HG03175 (cell line): ENCODE measurements at regions not wholly inside any gene's neighbourhood (a gene's known extent, or its start where the extent isn't known, plus 50 kb on each side); places are given as distances from the start of the nearest gene placed in this dataset.

ENCODE experiments used
- ATAC-seq: cut with Tn5 transposase; IDR thresholded peaks from one replicate; pipeline ENCODE4 v1.9.1; 2021; ENCODE audit warnings: mild to moderate bottlenecking, moderate library complexity; ENCODE audit not compliant: unreplicated experiment

- peak; percentile 48 for ATAC-seq
These were observed 172.3 kb upstream of the MCTP2 start for GRCh38 chr15:94059013-94059587.

- no peak for ATAC-seq
These were observed 174.1 kb upstream of the MCTP2 start for GRCh38 chr15:94057305-94057704.

GRCh38 chr15:94056314-94056713 is 175.0 kb upstream of the MCTP2 start:
- no peak for ATAC-seq

- ATAC-seq, result no peak
These were observed 177.7 kb upstream of the MCTP2 start for GRCh38 chr15:94053626-94054025.

DNA sequence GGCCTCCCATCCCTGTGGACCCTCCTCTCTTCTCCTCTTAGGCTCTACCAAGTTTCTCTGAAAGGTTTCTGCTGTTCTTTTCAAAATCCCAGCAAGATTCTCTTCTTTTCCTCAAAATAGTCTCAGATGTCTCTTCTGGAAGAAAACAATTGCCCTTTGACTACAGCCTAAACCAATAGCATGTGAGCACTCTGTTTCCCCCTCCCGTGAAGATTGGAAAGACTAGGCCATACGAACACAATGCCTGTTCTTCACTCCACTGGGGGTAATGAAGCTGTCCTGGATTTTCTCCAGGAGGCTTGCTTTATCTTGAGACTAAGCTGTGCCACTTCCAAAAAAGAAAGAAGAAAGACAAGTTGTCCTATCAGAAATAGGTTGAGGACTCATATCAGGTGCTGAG is 178.7 kb upstream of the MCTP2 start:
- no peak for ATAC-seq

GRCh38 chr15:94047566-94047965 is 183.8 kb upstream of the MCTP2 start:
- no peak for ATAC-seq

GRCh38 chr15:94042180-94042928 is 189.0 kb upstream of the MCTP2 start:
- no peak for ATAC-seq

GRCh38 chr15:94041746-94042145 is 189.6 kb upstream of the MCTP2 start:
- ATAC-seq, result no peak

DNA sequence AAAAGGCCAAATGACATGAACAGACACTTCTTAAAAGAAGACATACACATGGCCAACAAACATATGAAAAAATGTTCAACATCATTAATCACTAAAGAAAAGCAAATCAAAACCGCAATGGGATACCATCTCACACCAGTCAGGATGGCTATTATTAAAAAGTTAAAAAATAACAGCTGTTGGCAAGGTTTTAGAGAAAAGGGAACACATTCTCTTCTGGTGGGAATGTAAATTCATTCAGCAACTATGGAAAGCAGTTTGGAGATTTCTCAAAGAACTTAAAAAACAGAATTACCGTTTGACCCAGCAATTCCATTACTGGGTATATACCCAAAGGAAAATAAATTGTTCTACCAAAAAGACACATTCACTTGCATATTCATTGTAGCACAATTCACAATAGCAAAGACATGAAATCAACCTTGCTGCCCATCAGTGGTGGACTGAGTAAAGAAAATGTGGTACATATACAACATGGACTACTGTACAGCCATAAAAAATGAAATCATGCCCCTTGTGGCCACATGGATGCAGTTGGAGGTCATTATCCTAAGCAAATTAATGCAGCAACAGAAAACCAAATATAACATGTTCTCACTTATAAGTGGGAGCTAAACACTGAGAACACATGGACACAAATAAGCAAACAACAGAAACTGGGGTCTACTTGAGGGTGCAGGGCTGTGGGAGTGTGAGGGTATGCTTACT is 190.7 kb upstream of the MCTP2 start:
- no peak for ATAC-seq

- no peak for ATAC-seq
These were observed 195.2 kb upstream of the MCTP2 start for GRCh38 chr15:94036156-94036555.

GRCh38 chr15:94033683-94034020 is 197.7 kb upstream of the MCTP2 start:
- no peak for ATAC-seq

DNA sequence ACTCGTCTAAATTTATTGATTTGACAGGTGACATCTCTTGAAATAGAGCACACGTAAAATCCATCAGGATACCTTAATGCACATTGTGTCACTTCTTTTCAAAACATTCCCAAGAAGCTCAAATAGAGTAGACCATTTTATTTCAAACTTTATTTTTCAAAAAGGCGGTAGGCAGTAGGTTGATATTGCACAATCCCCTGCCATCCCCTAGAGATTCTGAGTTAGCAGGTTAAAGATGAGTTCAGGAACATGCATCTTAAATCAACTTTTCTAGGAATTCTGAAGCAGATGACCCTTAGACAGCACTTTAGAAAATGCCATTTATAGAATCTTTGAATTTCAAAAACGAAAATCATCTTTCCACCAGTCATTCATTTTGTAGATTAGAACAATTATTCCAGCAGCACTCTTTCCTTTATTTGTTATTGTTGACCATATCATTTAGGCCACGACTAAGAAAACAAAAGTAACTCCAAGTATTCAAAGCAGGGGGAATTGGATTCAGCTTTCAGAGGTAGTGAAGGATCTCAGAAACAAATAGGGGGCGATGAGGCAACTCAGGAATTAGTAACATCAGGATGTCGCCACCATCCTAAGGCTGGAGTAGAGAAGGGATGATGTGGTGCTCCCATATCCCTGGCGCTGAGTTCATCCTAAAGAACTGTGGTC is 198.2 kb upstream of the MCTP2 start:
- ATAC-seq, result no peak

- ATAC-seq, result no peak
These were observed 198.8 kb upstream of the MCTP2 start for GRCh38 chr15:94032571-94032970.

DNA sequence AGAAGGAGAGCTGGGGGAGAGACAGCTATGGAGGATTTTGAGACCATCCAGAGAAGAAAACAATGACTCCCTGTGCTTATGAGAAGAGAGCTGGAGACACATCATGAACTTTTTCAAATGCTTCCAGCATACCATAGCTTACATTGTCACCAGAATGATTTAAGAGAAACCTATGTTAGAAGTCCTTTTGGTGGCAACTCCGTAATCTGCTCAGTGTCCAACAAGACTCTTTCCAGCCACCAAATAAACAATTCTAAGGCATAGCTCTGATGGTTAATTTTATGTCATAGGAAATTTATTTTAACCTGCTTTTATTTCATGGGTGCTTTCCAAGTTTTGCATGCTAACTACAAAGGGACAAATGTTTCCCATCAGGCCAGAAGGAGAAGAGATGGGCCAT is 200.3 kb upstream of the MCTP2 start:
- ATAC-seq, result no peak

DNA sequence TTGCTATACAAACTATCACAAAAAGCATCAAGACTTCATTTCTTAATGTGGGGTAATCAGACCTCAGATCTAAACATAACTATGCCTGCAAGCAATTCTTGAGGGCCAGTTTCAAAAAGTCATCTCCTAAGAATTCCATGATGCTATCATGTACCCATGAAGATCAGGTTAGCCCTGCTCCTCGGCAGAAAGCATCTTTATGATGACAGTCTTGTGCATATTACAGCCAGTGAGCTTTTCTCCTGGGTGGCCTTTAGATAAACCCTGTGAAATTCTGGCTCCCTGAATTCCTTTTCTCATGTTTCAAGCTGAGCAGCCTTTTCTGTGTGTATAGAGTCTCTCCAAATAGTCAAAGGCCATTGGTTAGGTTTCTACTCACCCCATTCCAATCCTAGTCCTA is 201.9 kb upstream of the MCTP2 start:
- no peak for ATAC-seq

GRCh38 chr15:94028809-94029208 is 202.6 kb upstream of the MCTP2 start:
- no peak for ATAC-seq

- ATAC-seq, result no peak
These were observed 203.2 kb upstream of the MCTP2 start for GRCh38 chr15:94028121-94028520.

GRCh38 chr15:94027581-94027980 is 203.8 kb upstream of the MCTP2 start:
- ATAC-seq, result no peak

DNA sequence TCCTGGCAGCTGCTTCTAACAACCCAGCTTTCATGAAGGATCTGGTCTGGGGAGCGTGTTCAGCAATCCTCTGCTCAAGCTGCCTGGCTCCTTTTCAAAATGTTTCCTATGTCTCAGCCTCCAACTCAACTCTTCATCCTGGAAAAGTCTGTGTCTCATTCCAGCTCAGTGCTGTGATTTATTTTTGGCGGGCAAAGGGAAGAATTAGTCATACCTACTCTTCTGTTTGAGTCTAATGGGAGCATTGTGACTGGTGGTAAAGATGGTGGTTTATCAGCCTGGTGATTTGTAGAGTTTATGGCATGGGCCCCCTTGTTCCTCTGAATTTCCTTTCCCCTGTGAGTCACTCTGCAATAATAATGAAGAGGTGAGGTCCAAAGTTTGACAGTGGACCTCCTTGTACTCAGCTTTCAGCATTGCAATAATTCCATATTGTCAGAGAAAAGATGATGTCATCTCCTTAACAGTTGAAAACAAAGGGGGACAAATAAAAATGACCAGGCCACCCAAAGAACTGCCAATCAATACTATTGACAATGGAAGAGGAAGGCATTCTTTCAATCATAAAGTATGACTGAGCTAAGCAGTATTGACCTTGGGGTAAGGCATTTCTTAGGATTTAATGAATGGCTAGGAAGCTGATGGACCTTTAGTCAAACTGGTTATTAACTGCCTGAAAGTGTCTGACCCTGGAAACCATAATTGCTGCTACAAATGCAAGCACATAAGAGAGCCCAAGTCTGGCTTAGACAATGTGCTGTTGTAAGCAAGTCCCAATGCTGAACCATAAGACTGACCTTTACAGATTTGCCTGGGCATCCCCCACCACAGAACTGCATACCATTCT is 204.7 kb upstream of the MCTP2 start:
- no peak for ATAC-seq

DNA sequence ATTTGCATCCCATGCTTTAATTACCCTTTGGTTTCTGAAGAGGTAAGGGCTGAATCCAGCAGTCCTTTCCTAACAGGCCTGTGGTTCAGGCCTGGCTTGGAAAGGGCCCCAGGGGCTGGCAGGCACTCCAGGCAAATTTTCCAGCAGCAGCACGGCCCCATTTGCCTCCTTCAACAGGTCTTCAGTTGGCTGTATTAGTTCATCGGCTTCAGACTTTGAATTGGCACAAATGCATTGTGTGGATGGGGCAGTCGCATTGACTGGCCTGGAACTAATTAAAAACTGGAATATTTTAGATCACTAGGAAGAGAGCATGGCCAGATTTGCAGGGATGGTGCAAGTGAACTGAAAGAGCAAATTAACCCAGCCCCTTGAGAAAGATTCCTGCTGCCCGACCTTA is 207.8 kb upstream of the MCTP2 start:
- ATAC-seq, result no peak
